HepG2 (cell line): ENCODE measurements at regions not wholly inside any gene's neighbourhood (a gene's known extent, or its start where the extent isn't known, plus 50 kb on each side); places are given as distances from the start of the nearest gene placed in this dataset.
A peak's percentile ranks its signal among the peaks of the same experiment; 100 is the strongest.

ENCODE experiments used
- E2F5 ChIP-seq: sonication (generic); formaldehyde crosslinking; conservative IDR thresholded peaks from 2 replicates; pipeline ENCODE4 v1.4.0; 2020; ENCODE audit warnings: missing genetic modification reagents
- FOSL2 ChIP-seq: sonication (generic); formaldehyde crosslinking; IDR thresholded peaks from 2 replicates; pipeline ENCODE4 v1.4.0; 2020; ENCODE audit warnings: missing genetic modification reagents
- HDAC2 ChIP-seq: sonication (generic); formaldehyde crosslinking; IDR thresholded peaks from 2 replicates; pipeline ENCODE4 v1.4.0; 2020; ENCODE audit warnings: missing genetic modification reagents
- HOMEZ ChIP-seq: IDR thresholded peaks from 2 replicates; pipeline ENCODE4 v1.6.1; 2016; ENCODE audit warnings: low read depth
- JDP2 ChIP-seq: sonication (generic); formaldehyde crosslinking; IDR thresholded peaks from 2 replicates; pipeline ENCODE4 v1.8.1; 2022; ENCODE audit warnings: missing genetic modification reagents, borderline replicate concordance
- PHF5A ChIP-seq: IDR thresholded peaks from one replicate; pipeline ENCODE4 v1.6.1; 2018; ENCODE audit warnings: low read depth, missing genetic modification reagents; ENCODE audit not compliant: unreplicated experiment
- PRDM15 ChIP-seq: sonication (generic); formaldehyde crosslinking; IDR thresholded peaks from 2 replicates; pipeline ENCODE4 v1.4.0; 2020; ENCODE audit warnings: missing genetic modification reagents
- SMAD1 ChIP-seq: sonication (generic); formaldehyde crosslinking; IDR thresholded peaks from 2 replicates; pipeline ENCODE4 v1.4.0; 2020; ENCODE audit warnings: missing genetic modification reagents, low read depth, mild to moderate bottlenecking, borderline replicate concordance
- SOX13 ChIP-seq, 3 experiments: fragments of 450-650 bp in 1 of 3; sonication (generic) in 1 of 3; formaldehyde crosslinking in 1 of 3; IDR thresholded peaks in 2 of 3; conservative IDR thresholded peaks in 1 of 3; 2 replicates each; pipeline versions ENCODE4 v1.5.0 to v1.6.1; 2016 to 2020; ENCODE audit warnings: antibody characterized with exemption in 1 of 3, mild to moderate bottlenecking in 1 of 3, missing compliant biosample characterization in 1 of 3, missing genetic modification reagents in 1 of 3, moderate library complexity in 1 of 3
- THAP7 ChIP-seq: sonication (generic); formaldehyde crosslinking; IDR thresholded peaks from 2 replicates; pipeline ENCODE4 v1.8.1; 2023; ENCODE audit warnings: mild to moderate bottlenecking, missing genetic modification reagents
- ZBTB10 ChIP-seq: sonication (generic); formaldehyde crosslinking; IDR thresholded peaks from 2 replicates; pipeline ENCODE4 v1.4.0; 2020; ENCODE audit warnings: missing genetic modification reagents, borderline replicate concordance
- ZFP37 ChIP-seq: sonication (generic); formaldehyde crosslinking; IDR thresholded peaks from 2 replicates; pipeline ENCODE4 v1.4.0; 2020; ENCODE audit warnings: missing genetic modification reagents, borderline replicate concordance
- ZIK1 ChIP-seq: sonication (generic); formaldehyde crosslinking; IDR thresholded peaks from 2 replicates; pipeline ENCODE4 v1.5.0; 2020; ENCODE audit warnings: mild to moderate bottlenecking, low read depth, missing genetic modification reagents, borderline replicate concordance
- ZNF30 ChIP-seq: sonication (generic); formaldehyde crosslinking; IDR thresholded peaks from 2 replicates; pipeline ENCODE4 v1.5.0; 2020; ENCODE audit warnings: mild to moderate bottlenecking, missing genetic modification reagents
- ZNF382 ChIP-seq: sonication (generic); formaldehyde crosslinking; IDR thresholded peaks from 2 replicates; pipeline ENCODE4 v1.5.0; 2020; ENCODE audit warnings: missing genetic modification reagents, mild to moderate bottlenecking, borderline replicate concordance
- ZNF639 ChIP-seq: conservative IDR thresholded peaks from 2 replicates; pipeline ENCODE4 v1.6.1; 2018; ENCODE audit warnings: missing genetic modification reagents
- ZNF773 ChIP-seq: sonication (generic); formaldehyde crosslinking; IDR thresholded peaks from 2 replicates; pipeline ENCODE4 v1.4.0; 2020; ENCODE audit warnings: missing genetic modification reagents, borderline replicate concordance

- peak; percentile 90 for TF ChIP-seq SOX13 (IDR thresholded peaks at IDR 0.05)
- TF ChIP-seq SOX13 (CRISPR knock-in tag; conservative IDR thresholded peaks at IDR 0.05 in 1 of 2, IDR thresholded peaks at IDR 0.05 in 1 of 2), result peak in 1 of 2 experiments; percentile 97; a peak in 2 of 4 replicates
- no peak for TF ChIP-seq ZBTB10 (CRISPR knock-in tag)
- no peak for TF ChIP-seq THAP7 (CRISPR knock-in tag)
- TF ChIP-seq FOSL2 (CRISPR knock-in tag), result peak; percentile 57; the same call in 1 of the 2 replicates
- TF ChIP-seq ZNF382 (CRISPR knock-in tag), result no peak
- TF ChIP-seq PRDM15, result peak; percentile 88
- TF ChIP-seq HOMEZ (CRISPR knock-in tag), result 0 out of 2 replicates have a peak, but pooled peaks have one; percentile 1
- TF ChIP-seq SMAD1 (CRISPR knock-in tag), result no peak
- no peak for TF ChIP-seq ZFP37 (CRISPR knock-in tag)
- TF ChIP-seq ZNF639, result no peak
- TF ChIP-seq JDP2, result no peak
- no peak for TF ChIP-seq ZNF30 (CRISPR knock-in tag)
- peak; percentile 65 for TF ChIP-seq HDAC2 (CRISPR knock-in tag)
- no peak for TF ChIP-seq PHF5A
- no peak for TF ChIP-seq ZIK1
- no peak for TF ChIP-seq E2F5
- no peak for TF ChIP-seq ZNF773
Measured at GRCh38 chr2:234676783-234677450, 180.0 kb upstream of the ARL4C start (continued).
